ENCODE measurements at regions not wholly inside any gene's neighbourhood (a gene's known extent, or its start where the extent isn't known, plus 50 kb on each side); places are given as distances from the start of the nearest gene placed in this dataset.

GRCh38 chr20:24820345-24820744 lies 128.7 kb upstream of the CST7 start:
- Histone ChIP-seq H3K9me3 (replicated peaks in 1 of 2; ENCODE audit: control insufficient read depth in 2 of 2, insufficient read depth in 1 of 2, low read depth in 1 of 2, low read length in 2 of 2) (no peaks in the 10 kb centered on the region), H3K27ac (replicated peaks; ENCODE audit: low read length) (no peak overlapping the region), H2BK15ac (ENCODE audit: low read length) (no peak overlapping the region), H3K4me1 (ENCODE audit: control insufficient read depth in 2 of 2, insufficient read depth in 1 of 2, low read depth in 1 of 2, low read length in 2 of 2) (no peaks in the 10 kb centered on the region), H4K8ac (ENCODE audit: low read depth, low read length) (no peak overlapping the region), H3K79me1 (ENCODE audit: low read depth, low read length) (no peaks in the 10 kb centered on the region), H3K23ac (ENCODE audit: low read depth, low read length, poor library complexity) (no peak overlapping the region), H3K18ac (ENCODE audit: low read length) (no peak overlapping the region), H3K27me3 (ENCODE audit: control insufficient read depth in 3 of 3, insufficient read depth in 3 of 3, low read depth in 1 of 3, low read length in 3 of 3) (no peaks in the 10 kb centered on the region), H4K91ac (ENCODE audit: low read depth, low read length, poor library complexity) (no peak overlapping the region), H2AK5ac (ENCODE audit: low read depth, low read length) (no peak overlapping the region), H2BK5ac (ENCODE audit: low read length) (no peak overlapping the region), H3K9ac (ENCODE audit: low read depth, low read length, poor library complexity) (no peak overlapping the region), H2BK12ac (ENCODE audit: low read length) (no peak overlapping the region), H2AFZ (ENCODE audit: low read length) (no peak overlapping the region), H3K4me2 (ENCODE audit: insufficient read depth, low read length, poor library complexity, severe bottlenecking) (no peak overlapping the region), H3K4me3 (ENCODE audit: low read length in 2 of 2) (no peak overlapping the region), H2BK120ac (ENCODE audit: low read depth, low read length) (no peak overlapping the region), H3K14ac (ENCODE audit: low read length) (no peak overlapping the region), H3K36me3 (replicated peaks in 1 of 2; ENCODE audit: control insufficient read depth in 2 of 2, insufficient read depth in 2 of 2, low read length in 2 of 2) (peaks cover 0 to 2% of the 10 kb centered on the region in 2 donors), H3K4ac (ENCODE audit: low read length) (no peak overlapping the region)
- DNase-seq (ENCODE audit: low spot score) = no peak
- no CpG with 5 or more reads among the region's 6 CpGs for WGBS, 2 donors (ENCODE audit: extremely low coverage in 2 of 2, insufficient read length in 2 of 2, insufficient replicate concordance in 1 of 2)

DNA sequence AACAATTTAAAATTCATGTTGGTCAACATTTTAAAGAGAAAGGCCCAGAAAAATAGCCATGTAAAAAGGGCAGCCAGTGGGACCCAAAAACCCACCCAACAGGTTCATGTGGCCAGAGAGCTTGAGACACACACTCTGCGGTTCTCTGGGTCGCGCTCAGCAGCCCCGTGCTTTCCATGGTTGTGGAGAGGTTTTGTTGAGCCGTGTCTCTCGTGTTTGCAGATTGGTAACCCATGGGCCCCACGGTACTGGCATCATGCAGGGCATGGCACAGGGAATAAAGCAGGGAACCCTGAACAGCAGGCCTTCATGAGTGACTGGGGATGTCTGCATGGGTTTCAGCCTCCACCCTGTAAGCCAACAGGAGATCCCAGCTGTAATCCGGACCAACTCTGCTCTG lies 127.7 kb upstream of the CST7 start:
- Histone ChIP-seq H2BK120ac (ENCODE audit: low read depth, low read length) (no peak overlapping the region), H3K36me3 (replicated peaks in 1 of 2; ENCODE audit: control insufficient read depth in 2 of 2, insufficient read depth in 2 of 2, low read length in 2 of 2) (peaks cover 0 to 2% of the 10 kb centered on the region in 2 donors), H3K4me1 (ENCODE audit: control insufficient read depth in 2 of 2, insufficient read depth in 1 of 2, low read depth in 1 of 2, low read length in 2 of 2) (no peaks in the 10 kb centered on the region), H3K4ac (ENCODE audit: low read length) (no peak overlapping the region), H3K4me3 (ENCODE audit: low read length in 2 of 2) (peak overlapping the region in 1 of 2 donors; percentile 28), H2AFZ (ENCODE audit: low read length) (no peak overlapping the region), H3K14ac (ENCODE audit: low read length) (no peak overlapping the region), H3K23ac (ENCODE audit: low read depth, low read length, poor library complexity) (no peak overlapping the region), H4K8ac (ENCODE audit: low read depth, low read length) (no peak overlapping the region), H2BK5ac (ENCODE audit: low read length) (no peak overlapping the region), H3K9ac (ENCODE audit: low read depth, low read length, poor library complexity) (no peak overlapping the region), H3K79me1 (ENCODE audit: low read depth, low read length) (no peaks in the 10 kb centered on the region), H3K9me3 (replicated peaks in 1 of 2; ENCODE audit: control insufficient read depth in 2 of 2, insufficient read depth in 1 of 2, low read depth in 1 of 2, low read length in 2 of 2) (no peaks in the 10 kb centered on the region), H2AK5ac (ENCODE audit: low read depth, low read length) (no peak overlapping the region), H3K27me3 (ENCODE audit: control insufficient read depth in 3 of 3, insufficient read depth in 3 of 3, low read depth in 1 of 3, low read length in 3 of 3) (no peaks in the 10 kb centered on the region), H4K91ac (ENCODE audit: low read depth, low read length, poor library complexity) (no peak overlapping the region), H3K18ac (ENCODE audit: low read length) (no peak overlapping the region), H2BK15ac (ENCODE audit: low read length) (no peak overlapping the region), H3K27ac (replicated peaks; ENCODE audit: low read length) (no peak overlapping the region), H3K4me2 (ENCODE audit: insufficient read depth, low read length, poor library complexity, severe bottlenecking) (no peak overlapping the region), H2BK12ac (ENCODE audit: low read length) (no peak overlapping the region)
- no peak for DNase-seq (ENCODE audit: low spot score)
- no CpG with 5 or more reads among the region's 8 CpGs for WGBS, 2 donors (ENCODE audit: extremely low coverage in 2 of 2, insufficient read length in 2 of 2, insufficient replicate concordance in 1 of 2)

DNA sequence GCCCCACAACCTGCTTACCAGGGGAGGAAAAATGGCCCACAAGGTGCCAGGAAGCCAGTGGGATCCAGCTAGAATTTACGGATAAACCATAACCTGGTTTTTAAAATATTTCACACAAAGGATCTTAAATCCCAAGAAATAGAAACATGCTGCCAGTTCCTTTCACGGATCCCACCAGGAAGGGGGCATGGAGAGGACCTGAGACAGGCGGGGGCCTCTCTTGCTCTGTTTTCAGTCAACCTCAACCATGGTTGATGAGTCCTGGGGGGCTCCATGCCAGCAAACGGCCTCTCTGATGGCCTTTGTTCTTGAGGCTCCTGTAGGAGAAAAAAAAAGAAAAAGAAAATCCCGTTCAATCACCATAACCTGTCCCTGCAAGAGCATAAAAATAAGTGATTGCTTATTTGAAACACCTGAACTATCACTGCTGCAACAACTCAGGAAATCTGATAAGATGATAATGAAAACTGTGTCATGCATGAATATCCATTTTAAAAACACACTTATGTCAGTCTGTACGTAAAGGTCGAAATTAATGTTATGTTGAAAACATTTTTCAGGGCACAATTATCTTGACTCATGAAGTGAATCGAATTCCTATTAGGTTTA lies 125.8 kb upstream of the CST7 start:
- Histone ChIP-seq H2BK12ac (ENCODE audit: low read length) (no peak overlapping the region), H3K4ac (ENCODE audit: low read length) (no peak overlapping the region), H3K9ac (ENCODE audit: low read depth, low read length, poor library complexity) (no peak overlapping the region), H2BK15ac (ENCODE audit: low read length) (no peak overlapping the region), H2BK120ac (ENCODE audit: low read depth, low read length) (no peak overlapping the region), H3K14ac (ENCODE audit: low read length) (no peak overlapping the region), H3K18ac (ENCODE audit: low read length) (no peak overlapping the region), H3K27me3 (ENCODE audit: control insufficient read depth in 3 of 3, insufficient read depth in 3 of 3, low read depth in 1 of 3, low read length in 3 of 3) (no peaks in the 10 kb centered on the region), H3K4me2 (ENCODE audit: insufficient read depth, low read length, poor library complexity, severe bottlenecking) (no peak overlapping the region), H3K36me3 (replicated peaks in 1 of 2; ENCODE audit: control insufficient read depth in 2 of 2, insufficient read depth in 2 of 2, low read length in 2 of 2) (peaks cover 0 to 2% of the 10 kb centered on the region in 2 donors), H3K4me3 (ENCODE audit: low read length in 2 of 2) (no peak overlapping the region), H3K27ac (replicated peaks; ENCODE audit: low read length) (no peak overlapping the region), H3K23ac (ENCODE audit: low read depth, low read length, poor library complexity) (no peak overlapping the region), H3K79me1 (ENCODE audit: low read depth, low read length) (no peaks in the 10 kb centered on the region), H3K9me3 (replicated peaks in 1 of 2; ENCODE audit: control insufficient read depth in 2 of 2, insufficient read depth in 1 of 2, low read depth in 1 of 2, low read length in 2 of 2) (no peaks in the 10 kb centered on the region), H4K91ac (ENCODE audit: low read depth, low read length, poor library complexity) (no peak overlapping the region), H3K4me1 (ENCODE audit: control insufficient read depth in 2 of 2, insufficient read depth in 1 of 2, low read depth in 1 of 2, low read length in 2 of 2) (no peaks in the 10 kb centered on the region), H2BK5ac (ENCODE audit: low read length) (no peak overlapping the region), H2AFZ (ENCODE audit: low read length) (no peak overlapping the region), H4K8ac (ENCODE audit: low read depth, low read length) (no peak overlapping the region), H2AK5ac (ENCODE audit: low read depth, low read length) (no peak overlapping the region)
- no CpG with 5 or more reads among the region's 8 CpGs for WGBS, 2 donors (ENCODE audit: extremely low coverage in 2 of 2, insufficient read length in 2 of 2, insufficient replicate concordance in 1 of 2)
- DNase-seq (ENCODE audit: low spot score) = no peak

DNA sequence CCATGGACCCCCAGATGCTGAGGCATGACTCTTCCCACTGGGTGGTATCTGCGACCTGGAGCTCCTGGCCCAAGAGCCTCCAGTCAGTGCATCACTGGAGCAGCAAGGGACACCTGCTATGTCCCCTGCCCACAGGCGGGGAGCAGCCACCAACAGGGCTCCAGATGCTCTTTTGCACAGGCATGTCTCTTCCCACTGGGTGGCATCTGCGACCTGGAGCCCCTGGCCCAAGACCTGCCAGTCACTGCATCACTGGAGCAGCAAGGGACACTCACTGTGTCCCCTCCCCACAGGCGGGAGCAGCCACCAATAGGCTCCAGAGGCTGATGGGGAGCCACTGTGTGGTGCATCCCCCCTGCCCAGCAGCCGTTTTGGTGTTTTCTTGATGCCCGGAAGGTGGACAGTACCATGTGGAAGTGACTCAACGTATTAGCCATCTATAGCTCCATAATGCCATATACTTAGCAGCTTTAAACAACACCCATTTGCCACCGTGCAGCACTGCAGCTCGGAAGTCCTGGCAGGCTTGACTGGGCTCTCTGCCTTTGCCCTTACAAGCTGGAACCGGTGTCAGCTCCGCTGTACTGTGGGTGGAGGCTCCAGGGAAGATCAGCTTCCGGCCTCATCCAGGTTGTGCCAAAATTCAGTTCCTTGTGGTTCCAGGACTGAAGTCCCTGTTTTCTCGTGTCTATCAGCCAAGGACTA lies 124.9 kb upstream of the CST7 start:
- peak overlapping the region; percentile 60 for H3K18ac ChIP-seq (ENCODE audit: low read length)
- H2AK5ac ChIP-seq (ENCODE audit: low read depth, low read length) = no peak overlapping the region
- H3K4me3 ChIP-seq (ENCODE audit: low read length in 2 of 2) = no peak overlapping the region
- no peak overlapping the region for H3K4me2 ChIP-seq (ENCODE audit: insufficient read depth, low read length, poor library complexity, severe bottlenecking)
- H2BK120ac ChIP-seq (ENCODE audit: low read depth, low read length) = no peak overlapping the region
- no CpG with 5 or more reads among the region's 13 CpGs for WGBS, 2 donors (ENCODE audit: extremely low coverage in 2 of 2, insufficient read length in 2 of 2, insufficient replicate concordance in 1 of 2)
- no peak overlapping the region for H2AFZ ChIP-seq (ENCODE audit: low read length)
- H2BK5ac ChIP-seq (ENCODE audit: low read length) = no peak overlapping the region
- no peak overlapping the region for H3K9ac ChIP-seq (ENCODE audit: low read depth, low read length, poor library complexity)
- no peaks in the 10 kb centered on the region for H3K4me1 ChIP-seq (ENCODE audit: control insufficient read depth in 2 of 2, insufficient read depth in 1 of 2, low read depth in 1 of 2, low read length in 2 of 2)
- no peak overlapping the region for H4K91ac ChIP-seq (ENCODE audit: low read depth, low read length, poor library complexity)
- H3K14ac ChIP-seq (ENCODE audit: low read length) = peak overlapping the region; percentile 76
- H3K79me1 ChIP-seq (ENCODE audit: low read depth, low read length) = no peaks in the 10 kb centered on the region
- no peak overlapping the region for H4K8ac ChIP-seq (ENCODE audit: low read depth, low read length)
- no peak overlapping the region for H3K23ac ChIP-seq (ENCODE audit: low read depth, low read length, poor library complexity)
- DNase-seq (ENCODE audit: low spot score) = no peak
- no peak overlapping the region for H2BK12ac ChIP-seq (ENCODE audit: low read length)
- no peak overlapping the region for H3K27ac ChIP-seq (replicated peaks; ENCODE audit: low read length)
- H3K27me3 ChIP-seq (ENCODE audit: control insufficient read depth in 3 of 3, insufficient read depth in 3 of 3, low read depth in 1 of 3, low read length in 3 of 3) = no peaks in the 10 kb centered on the region
- H2BK15ac ChIP-seq (ENCODE audit: low read length) = no peak overlapping the region
- no peaks in the 10 kb centered on the region for H3K9me3 ChIP-seq (replicated peaks in 1 of 2; ENCODE audit: control insufficient read depth in 2 of 2, insufficient read depth in 1 of 2, low read depth in 1 of 2, low read length in 2 of 2)
- H3K36me3 ChIP-seq (replicated peaks in 1 of 2; ENCODE audit: control insufficient read depth in 2 of 2, insufficient read depth in 2 of 2, low read length in 2 of 2) = peaks cover 0 to 2% of the 10 kb centered on the region in 2 donors
- H3K4ac ChIP-seq (ENCODE audit: low read length) = no peak overlapping the region
